ENCODE measurements at regions not wholly inside any gene's neighbourhood (a gene's known extent, or its start where the extent isn't known, plus 50 kb on each side); places are given as distances from the start of the nearest gene placed in this dataset.
"Not testable (repeated sequence)": the region's sequence is repeated elsewhere in the genome, so short reads cannot be mapped to it uniquely, and the experiment has no call there.

- no peak overlapping the region for H3K4me2 ChIP-seq (ENCODE audit: low read length)
- no peaks in the 10 kb centered on the region for H3K79me2 ChIP-seq (ENCODE audit: insufficient read depth, low read length)
- intact Hi-C loops (cut with micrococcal nuclease), result no loop called here
- H2AFZ ChIP-seq (ENCODE audit: low read depth, low read length, poor library complexity, severe bottlenecking), result no peak overlapping the region
- POLR2A ChIA-PET, result no interaction called here
- ATAC-seq (no peak), DNase-seq (ENCODE audit: low read depth, low spot score) (no peak)
- H3K36me3 ChIP-seq (ENCODE audit: control insufficient read depth in 1 of 2, insufficient read depth in 2 of 2, low read length in 2 of 2), result no peaks in the 10 kb centered on the region
- no peaks in the 10 kb centered on the region for H3K9me2 ChIP-seq (ENCODE audit: insufficient read depth)
- no peaks in the 10 kb centered on the region for H3K4me1 ChIP-seq (ENCODE audit: control insufficient read depth in 1 of 2, insufficient read depth in 2 of 2, low read length in 2 of 2)
- H3K9ac ChIP-seq (ENCODE audit: low read length), result no peak overlapping the region
- no peaks in the 10 kb centered on the region for H3K9me3 ChIP-seq (ENCODE audit: control insufficient read depth in 1 of 2, insufficient read depth in 1 of 2, low read depth in 1 of 2, low read length in 2 of 2)
- no peak for TF ChIP-seq ELF1 (IDR thresholded peaks at IDR 0.05; ENCODE audit: borderline replicate concordance, low read depth)
- RAD21 ChIA-PET (ENCODE audit: low non-redundant PET in 1 of 2, low total read pairs in 2 of 2, uncharacterized antibody in 2 of 2, unreplicated experiment in 2 of 2), result no interaction called here
- BruUV-seq (replicated peaks), result no TSS peak
- no peaks in the 10 kb centered on the region for H3K27me3 ChIP-seq (ENCODE audit: insufficient read depth, low read length)
- no peak overlapping the region for H3K27ac ChIP-seq (ENCODE audit: low read depth, low read length)
- H3K4me3 ChIP-seq (replicated peaks in 1 of 2; ENCODE audit: low read depth in 1 of 2, low read length in 2 of 2), result no peak overlapping the region
- CTCF ChIA-PET, result no interaction called here
- no peaks in the 10 kb centered on the region for H4K20me1 ChIP-seq (ENCODE audit: insufficient read depth)
These were observed 769.6 kb upstream of the ALG10B start for GRCh38 chr12:37546901-37547475.

- Histone ChIP-seq H2AFZ (ENCODE audit: low read depth, low read length, poor library complexity, severe bottlenecking) (no peak overlapping the region), H3K79me2 (ENCODE audit: insufficient read depth, low read length) (no peaks in the 10 kb centered on the region), H3K27me3 (ENCODE audit: insufficient read depth, low read length) (no peaks in the 10 kb centered on the region), H3K9me2 (ENCODE audit: insufficient read depth) (no peaks in the 10 kb centered on the region), H3K4me3 (replicated peaks in 1 of 2; ENCODE audit: low read depth in 1 of 2, low read length in 2 of 2) (no peak overlapping the region), H3K4me2 (ENCODE audit: low read length) (no peak overlapping the region), H3K36me3 (ENCODE audit: control insufficient read depth in 1 of 2, insufficient read depth in 2 of 2, low read length in 2 of 2) (no peaks in the 10 kb centered on the region), H3K27ac (ENCODE audit: low read depth, low read length) (no peak overlapping the region), H3K9ac (ENCODE audit: low read length) (no peak overlapping the region), H4K20me1 (ENCODE audit: insufficient read depth) (no peaks in the 10 kb centered on the region), H3K9me3 (ENCODE audit: control insufficient read depth in 1 of 2, insufficient read depth in 1 of 2, low read depth in 1 of 2, low read length in 2 of 2) (no peaks in the 10 kb centered on the region), H3K4me1 (ENCODE audit: control insufficient read depth in 1 of 2, insufficient read depth in 2 of 2, low read length in 2 of 2) (no peaks in the 10 kb centered on the region)
- TF ChIP-seq SRF (IDR thresholded peaks at IDR 0.05; ENCODE audit: low read depth), result no peak
- TF ChIP-seq EZH2 (IDR thresholded peaks at IDR 0.05), result no peak
- ATAC-seq (no peak), DNase-seq (ENCODE audit: low read depth, low spot score) (no peak)
- intact Hi-C loops (cut with micrococcal nuclease), result no loop called here
- BruUV-seq (replicated peaks), result no TSS peak
- CTCF ChIA-PET, result no interaction called here
- POLR2A ChIA-PET, result no interaction called here
- RAD21 ChIA-PET (ENCODE audit: low non-redundant PET in 1 of 2, low total read pairs in 2 of 2, uncharacterized antibody in 2 of 2, unreplicated experiment in 2 of 2), result no interaction called here
These were observed 769.0 kb upstream of the ALG10B start for GRCh38 chr12:37547611-37548010.

DNA sequence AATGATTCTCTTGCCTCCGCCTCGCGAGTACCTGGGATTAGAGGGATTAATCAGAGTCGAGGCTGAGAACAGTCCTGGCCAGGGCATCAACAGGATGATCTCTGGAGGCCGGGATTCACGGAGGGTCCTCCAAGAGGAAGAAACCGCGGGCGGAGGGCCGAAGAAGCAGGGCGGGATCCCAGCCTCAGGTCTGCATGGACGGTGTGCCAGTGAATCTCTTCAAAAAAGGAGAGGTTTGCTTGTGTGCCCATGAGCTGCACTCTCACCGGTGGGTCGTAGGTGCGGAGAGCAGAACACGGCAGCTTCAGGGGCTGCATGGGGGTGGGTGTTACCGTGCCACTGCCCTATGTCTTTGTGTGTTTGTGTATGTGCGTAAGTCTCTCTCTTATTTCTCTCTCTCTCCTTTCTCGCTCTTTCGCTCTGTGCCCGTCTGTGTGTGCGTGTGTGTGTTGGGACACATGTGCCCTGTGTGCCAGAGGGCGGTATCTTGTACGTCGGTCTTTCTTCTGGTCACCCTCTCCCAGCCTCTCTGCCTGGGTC, 768.2 kb upstream of the ALG10B start:
- Histone ChIP-seq H3K79me2 (ENCODE audit: insufficient read depth, low read length) (no peaks in the 10 kb centered on the region), H3K4me1 (ENCODE audit: control insufficient read depth in 1 of 2, insufficient read depth in 2 of 2, low read length in 2 of 2) (no peaks in the 10 kb centered on the region), H4K20me1 (ENCODE audit: insufficient read depth) (no peaks in the 10 kb centered on the region), H3K4me3 (replicated peaks in 1 of 2; ENCODE audit: low read depth in 1 of 2, low read length in 2 of 2) (no peak overlapping the region), H2AFZ (ENCODE audit: low read depth, low read length, poor library complexity, severe bottlenecking) (no peak overlapping the region), H3K4me2 (ENCODE audit: low read length) (no peak overlapping the region), H3K36me3 (ENCODE audit: control insufficient read depth in 1 of 2, insufficient read depth in 2 of 2, low read length in 2 of 2) (no peaks in the 10 kb centered on the region), H3K9me3 (ENCODE audit: control insufficient read depth in 1 of 2, insufficient read depth in 1 of 2, low read depth in 1 of 2, low read length in 2 of 2) (no peaks in the 10 kb centered on the region), H3K9ac (ENCODE audit: low read length) (no peak overlapping the region), H3K27ac (ENCODE audit: low read depth, low read length) (no peak overlapping the region), H3K9me2 (ENCODE audit: insufficient read depth) (no peaks in the 10 kb centered on the region), H3K27me3 (ENCODE audit: insufficient read depth, low read length) (no peaks in the 10 kb centered on the region)
- ChIA-PET CTCF (no interaction called here), RAD21 (ENCODE audit: low non-redundant PET in 1 of 2, low total read pairs in 2 of 2, uncharacterized antibody in 2 of 2, unreplicated experiment in 2 of 2) (no interaction called here), POLR2A (no interaction called here)
- TF ChIP-seq EGR1 (IDR thresholded peaks at IDR 0.05; ENCODE audit: low read depth) (no peak), JUND (IDR thresholded peaks at IDR 0.05) (no peak)
- DNase-seq (ENCODE audit: low read depth, low spot score) (no peak), ATAC-seq (no peak)
- intact Hi-C loops (cut with micrococcal nuclease), result no loop called here
- BruUV-seq (replicated peaks), result no TSS peak

DNA sequence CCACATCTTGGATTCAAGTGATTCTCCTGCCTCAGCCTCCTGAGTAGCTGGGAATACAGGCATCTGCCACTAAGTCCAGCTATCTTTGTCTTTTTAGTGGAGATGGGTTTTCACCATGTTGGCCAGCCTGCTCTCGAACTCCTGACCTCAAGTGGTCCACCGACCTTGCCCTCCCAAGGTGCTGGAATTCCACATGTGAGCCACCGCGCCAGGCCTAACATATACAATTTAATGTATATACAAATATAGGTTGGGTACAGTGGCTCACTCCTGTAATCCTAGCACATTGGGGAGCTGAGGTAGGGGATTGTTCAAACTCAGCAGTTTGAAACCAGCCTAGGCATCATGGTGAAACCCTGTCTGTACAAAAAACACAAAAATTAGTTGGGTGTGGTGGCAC, 759.6 kb upstream of the ALG10B start:
- H3K9me2 ChIP-seq (ENCODE audit: insufficient read depth); H3K4me1 ChIP-seq (ENCODE audit: control insufficient read depth in 1 of 2, insufficient read depth in 2 of 2, low read length in 2 of 2); H3K79me2 ChIP-seq (ENCODE audit: insufficient read depth, low read length); H3K9me3 ChIP-seq (ENCODE audit: control insufficient read depth in 1 of 2, insufficient read depth in 1 of 2, low read depth in 1 of 2, low read length in 2 of 2); H3K4me3 ChIP-seq (replicated peaks in 1 of 2; ENCODE audit: low read depth in 1 of 2, low read length in 2 of 2); H3K36me3 ChIP-seq (ENCODE audit: control insufficient read depth in 1 of 2, insufficient read depth in 2 of 2, low read length in 2 of 2); RAD21 ChIA-PET (ENCODE audit: low non-redundant PET in 1 of 2, low total read pairs in 2 of 2, uncharacterized antibody in 2 of 2, unreplicated experiment in 2 of 2); H4K20me1 ChIP-seq (ENCODE audit: insufficient read depth); CTCF ChIA-PET; H2AFZ ChIP-seq (ENCODE audit: low read depth, low read length, poor library complexity, severe bottlenecking); BruUV-seq (replicated peaks); H3K4me2 ChIP-seq (ENCODE audit: low read length); DNase-seq (ENCODE audit: low read depth, low spot score); H3K9ac ChIP-seq (ENCODE audit: low read length); H3K27me3 ChIP-seq (ENCODE audit: insufficient read depth, low read length); ATAC-seq; H3K27ac ChIP-seq (ENCODE audit: low read depth, low read length); POLR2A ChIA-PET: not testable (repeated sequence)
- intact Hi-C loops (cut with micrococcal nuclease), result loop anchor here (5.0 kb wide), 1 partner anchor 275 kb away; no protein-coding TSS in a partner anchor

Measured in HCT116 (cell line).